HEK293T (cell line): ENCODE measurements at regions not wholly inside any gene's neighbourhood (a gene's known extent, or its start where the extent isn't known, plus 50 kb on each side); places are given as distances from the start of the nearest gene placed in this dataset.

Experiments
- ARNT ChIP-seq: fragments of 450-650 bp; IDR thresholded peaks from 2 replicates; pipeline ENCODE4 v1.6.1; 2017; ENCODE audit warnings: mild to moderate bottlenecking
- BHLHE40 ChIP-seq: fragments of 450-650 bp; IDR thresholded peaks from 2 replicates; pipeline ENCODE4 v1.6.1; 2016; ENCODE audit warnings: mild to moderate bottlenecking, moderate library complexity, borderline replicate concordance
- CTBP1 ChIP-seq: fragments of 450-650 bp; IDR thresholded peaks from 2 replicates; pipeline ENCODE4 v1.6.1; 2016; ENCODE audit warnings: borderline replicate concordance
- ELF4 ChIP-seq: fragments of 450-650 bp; IDR thresholded peaks from 2 replicates; pipeline ENCODE4 v1.6.1; 2017; ENCODE audit warnings: antibody characterized with exemption
- FOXA1 ChIP-seq: fragments of 450-650 bp; IDR thresholded peaks from 2 replicates; pipeline ENCODE4 v1.6.1; 2016; ENCODE audit warnings: mild to moderate bottlenecking
- FOXK2 ChIP-seq: fragments of 450-650 bp; IDR thresholded peaks from 2 replicates; pipeline ENCODE4 v1.6.1; 2016; ENCODE audit warnings: mild to moderate bottlenecking
- FOXM1 ChIP-seq: fragments of 450-650 bp; IDR thresholded peaks from 2 replicates; pipeline ENCODE4 v1.6.1; 2017; ENCODE audit warnings: mild to moderate bottlenecking, borderline replicate concordance
- L3MBTL2 ChIP-seq: fragments of 450-650 bp; conservative IDR thresholded peaks from 2 replicates; pipeline ENCODE4 v1.6.1; 2016; ENCODE audit warnings: mild to moderate bottlenecking
- SP1 ChIP-seq: fragments of 450-650 bp; IDR thresholded peaks from 2 replicates; pipeline ENCODE4 v1.6.1; 2017
- TARDBP ChIP-seq: fragments of 450-650 bp; IDR thresholded peaks from 2 replicates; pipeline ENCODE4 v1.6.1; 2016
- ZNF384 ChIP-seq: fragments of 450-650 bp; IDR thresholded peaks from 2 replicates; pipeline ENCODE4 v1.6.1; 2016
- TF ChIP-seq, protein P1 (sequence below): fragments of 450-650 bp; IDR thresholded peaks from 2 replicates; pipeline ENCODE4 v1.6.1; 2016

DNA sequence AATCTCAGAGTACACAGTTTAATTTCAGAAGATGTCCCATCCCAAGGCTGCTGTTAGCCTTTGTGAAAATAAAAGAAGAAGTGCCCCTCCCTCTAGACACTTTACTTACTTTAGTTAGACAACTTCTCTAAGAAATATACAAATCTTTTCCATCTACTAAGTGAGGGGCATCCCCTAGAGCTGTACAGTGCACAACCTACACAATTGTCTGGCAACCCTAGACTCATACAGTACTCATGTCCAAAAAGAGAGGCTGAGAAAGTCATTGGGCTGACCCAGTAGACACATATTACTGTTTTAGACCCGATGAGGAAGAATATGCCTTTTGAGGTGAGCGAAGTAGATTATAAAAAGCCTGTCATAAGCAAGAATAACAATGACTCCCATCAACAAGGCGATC, 297.6 kb downstream of the IDS start:
- no peak for TF ChIP-seq TARDBP
- no peak for TF ChIP-seq CTBP1
- no peak for TF ChIP-seq SP1
- no peak for TF ChIP-seq ARNT
- no peak for TF ChIP-seq FOXM1
- no peak for TF ChIP-seq ZNF384
- no peak for TF ChIP-seq BHLHE40
- TF ChIP-seq, protein P1, sequence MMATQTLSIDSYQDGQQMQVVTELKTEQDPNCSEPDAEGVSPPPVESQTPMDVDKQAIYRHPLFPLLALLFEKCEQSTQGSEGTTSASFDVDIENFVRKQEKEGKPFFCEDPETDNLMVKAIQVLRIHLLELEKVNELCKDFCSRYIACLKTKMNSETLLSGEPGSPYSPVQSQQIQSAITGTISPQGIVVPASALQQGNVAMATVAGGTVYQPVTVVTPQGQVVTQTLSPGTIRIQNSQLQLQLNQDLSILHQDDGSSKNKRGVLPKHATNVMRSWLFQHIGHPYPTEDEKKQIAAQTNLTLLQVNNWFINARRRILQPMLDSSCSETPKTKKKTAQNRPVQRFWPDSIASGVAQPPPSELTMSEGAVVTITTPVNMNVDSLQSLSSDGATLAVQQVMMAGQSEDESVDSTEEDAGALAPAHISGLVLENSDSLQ, result no peak
- TF ChIP-seq FOXK2, result no peak
- TF ChIP-seq L3MBTL2, result no peak
- no peak for TF ChIP-seq ELF4
- TF ChIP-seq FOXA1, result no peak
